Lung (tissue), 11 donors: ENCODE measurements at regions not wholly inside any gene's neighbourhood (a gene's known extent, or its start where the extent isn't known, plus 50 kb on each side); places are given as distances from the start of the nearest gene placed in this dataset.

Source experiments
- ATAC-seq: fragments of 200-7000 bp; cut with Tn5 transposase; one replicate; pipeline ENCODE4 v1.9.1; 2020; ENCODE audit warnings: moderate number of reproducible peaks; ENCODE audit not compliant: insufficient read depth, low FRiP score
- DNase-seq, 3 donors: peaks; one replicate each; pipeline ENCODE4 v3.0.0-alpha.2; 2013 to 2017
- H3K27ac ChIP-seq, 2 donors: one replicate each; pipeline ENCODE4 v1.5.1; 2013; ENCODE audit warnings: mild to moderate bottlenecking in 2 of 2, moderate library complexity in 2 of 2, control low read depth in 1 of 2, inconsistent platforms in 1 of 2, low read depth in 1 of 2, low read length in 1 of 2
- H3K27me3 ChIP-seq, 3 donors: one replicate each; pipeline ENCODE4 v1.5.1; 2013; ENCODE audit warnings: low read length in 2 of 3; ENCODE audit not compliant: control insufficient read depth in 3 of 3, insufficient read depth in 3 of 3
- H3K36me3 ChIP-seq, 4 donors: one replicate each; pipeline ENCODE4 v1.5.1; 2013; ENCODE audit warnings: low read length in 4 of 4, mild to moderate bottlenecking in 1 of 4, moderate library complexity in 1 of 4; ENCODE audit not compliant: control insufficient read depth in 4 of 4, insufficient read depth in 4 of 4
- H3K4me1 ChIP-seq, 5 donors: one replicate each; pipeline ENCODE4 v1.5.1; 2013; ENCODE audit warnings: low read length in 5 of 5, mild to moderate bottlenecking in 2 of 5, moderate library complexity in 1 of 5; ENCODE audit not compliant: control insufficient read depth in 5 of 5, insufficient read depth in 5 of 5
- H3K4me3 ChIP-seq: one replicate; pipeline ENCODE4 v1.5.1; 2013; ENCODE audit warnings: mild to moderate bottlenecking, control low read depth, moderate library complexity
- H3K9ac ChIP-seq, 2 donors: one replicate each; pipeline ENCODE4 v1.5.1; 2013; ENCODE audit warnings: low read length in 2 of 2, control low read depth in 1 of 2; ENCODE audit not compliant: insufficient read depth in 1 of 2
- H3K9me3 ChIP-seq, 4 donors: one replicate each; pipeline ENCODE4 v1.5.1; 2013; ENCODE audit warnings: low read length in 3 of 4, mild to moderate bottlenecking in 1 of 4, moderate library complexity in 1 of 4; ENCODE audit not compliant: control insufficient read depth in 4 of 4, insufficient read depth in 3 of 4
- WGBS, 2 donors: extraction: QIAGEN DNeasy Blood & Tissue Kit; methylation state at CpG; one replicate each; pipeline ENCODE4 v1.1.7; 2013; 5-methylcytosine and 5-hydroxymethylcytosine counted together
- TF ChIP-seq, protein P1 (sequence below): IDR thresholded peaks from 2 replicates; pipeline ENCODE4 v1.5.1; 2012; ENCODE audit warnings: mild to moderate bottlenecking; ENCODE audit errors: control extremely low read depth, extremely low read depth
- donor health status: control.
- donor health status: control.
- donor health status: Bipolar disorder and iron deficiency.
- donor health status: healthy.
- donor health status: DM: yes; HTN: yes; CAD: no.

- WGBS, 2 donors = 75 to 86% methylated on average over 3 of the region's 3 CpGs
- TF ChIP-seq, protein P1, sequence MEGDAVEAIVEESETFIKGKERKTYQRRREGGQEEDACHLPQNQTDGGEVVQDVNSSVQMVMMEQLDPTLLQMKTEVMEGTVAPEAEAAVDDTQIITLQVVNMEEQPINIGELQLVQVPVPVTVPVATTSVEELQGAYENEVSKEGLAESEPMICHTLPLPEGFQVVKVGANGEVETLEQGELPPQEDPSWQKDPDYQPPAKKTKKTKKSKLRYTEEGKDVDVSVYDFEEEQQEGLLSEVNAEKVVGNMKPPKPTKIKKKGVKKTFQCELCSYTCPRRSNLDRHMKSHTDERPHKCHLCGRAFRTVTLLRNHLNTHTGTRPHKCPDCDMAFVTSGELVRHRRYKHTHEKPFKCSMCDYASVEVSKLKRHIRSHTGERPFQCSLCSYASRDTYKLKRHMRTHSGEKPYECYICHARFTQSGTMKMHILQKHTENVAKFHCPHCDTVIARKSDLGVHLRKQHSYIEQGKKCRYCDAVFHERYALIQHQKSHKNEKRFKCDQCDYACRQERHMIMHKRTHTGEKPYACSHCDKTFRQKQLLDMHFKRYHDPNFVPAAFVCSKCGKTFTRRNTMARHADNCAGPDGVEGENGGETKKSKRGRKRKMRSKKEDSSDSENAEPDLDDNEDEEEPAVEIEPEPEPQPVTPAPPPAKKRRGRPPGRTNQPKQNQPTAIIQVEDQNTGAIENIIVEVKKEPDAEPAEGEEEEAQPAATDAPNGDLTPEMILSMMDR = no peak
- Histone ChIP-seq H3K27me3 (no peaks in the 10 kb centered on the region), H3K36me3 (no peaks in the 10 kb centered on the region), H3K4me3 (no peak overlapping the region), H3K4me1 (no peaks in the 10 kb centered on the region), H3K9ac (no peak overlapping the region), H3K9me3 (no peaks in the 10 kb centered on the region), H3K27ac (no peak overlapping the region)
- DNase-seq = no peak
- ATAC-seq = no peak
These were observed 62.2 kb upstream of the INSM2 start for GRCh38 chr14:35471803-35472202.

DNA sequence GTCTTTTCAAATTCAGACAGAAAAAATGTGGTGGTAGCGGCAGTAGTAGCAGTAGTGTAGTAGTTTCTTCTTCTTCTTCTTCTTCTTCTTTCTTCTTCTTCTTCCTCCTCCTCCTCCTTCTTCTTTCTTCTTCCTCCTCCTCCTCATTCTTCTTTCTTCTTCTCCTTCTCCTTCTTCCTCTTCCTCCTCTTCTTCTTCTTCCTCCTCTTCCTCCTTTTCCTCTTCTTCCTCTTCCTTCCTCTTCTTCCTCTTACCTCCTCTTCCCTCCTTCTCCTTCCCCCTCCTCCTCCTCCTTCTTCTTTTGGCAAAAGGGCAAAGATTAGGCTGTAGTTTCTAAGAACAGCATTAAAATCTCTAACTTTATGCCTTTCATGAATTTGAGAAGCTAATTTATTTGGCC, 59.6 kb upstream of the INSM2 start:
- no peak for DNase-seq
- Histone ChIP-seq H3K9ac (no peak overlapping the region), H3K4me1 (no peaks in the 10 kb centered on the region), H3K9me3 (no peaks in the 10 kb centered on the region), H3K27me3 (no peaks in the 10 kb centered on the region), H3K36me3 (no peaks in the 10 kb centered on the region), H3K4me3 (no peak overlapping the region), H3K27ac (no peak overlapping the region)
- no peak for ATAC-seq
- WGBS, 2 donors = 92 to 94% methylated on average over 1 of the region's 1 CpG
- TF ChIP-seq, protein P1 = no peak

DNA sequence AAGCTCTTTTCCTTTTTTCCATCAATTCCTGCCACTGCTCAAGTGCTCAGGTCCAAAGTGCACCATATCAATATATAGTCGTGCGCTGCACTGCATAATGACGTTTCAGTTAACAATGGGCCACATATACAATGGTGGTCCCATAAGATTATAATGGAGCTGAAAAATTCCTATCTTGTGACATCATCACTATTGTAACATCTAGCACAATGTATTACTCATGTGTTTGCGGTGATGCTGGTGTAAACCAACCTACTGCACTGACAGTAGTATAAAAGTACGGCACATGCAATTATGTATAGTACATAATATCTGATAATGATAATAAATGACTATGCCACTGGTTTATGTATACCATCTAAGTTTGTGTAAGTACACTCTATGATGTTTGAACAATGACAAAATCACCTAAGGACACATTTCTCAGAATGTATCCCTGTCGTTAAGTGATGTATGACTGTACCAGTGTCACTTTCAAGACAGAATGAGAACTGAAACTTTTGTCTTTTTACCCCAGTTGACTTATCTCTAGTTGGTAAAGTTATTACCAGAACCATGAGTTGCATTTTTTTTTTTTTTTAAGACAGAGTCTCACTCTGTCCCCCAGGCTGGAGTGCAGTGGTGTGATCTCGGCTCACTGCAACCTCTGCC, 53.7 kb upstream of the INSM2 start:
- no peak for DNase-seq
- H3K27me3 ChIP-seq = peaks cover 0 to 3% (median 0%) of the 10 kb centered on the region in 3 donors
- WGBS, 2 donors = 79 to 82% methylated on average over 7 of the region's 7 CpGs
- H3K4me3 ChIP-seq = no peak overlapping the region
- no peak overlapping the region for H3K9ac ChIP-seq
- TF ChIP-seq, protein P1 = no peak
- H3K27ac ChIP-seq = no peak overlapping the region
- peaks cover 0 to 1% (median 0%) of the 10 kb centered on the region in 5 donors for H3K4me1 ChIP-seq
- ATAC-seq = no peak
- no peaks in the 10 kb centered on the region for H3K9me3 ChIP-seq
- H3K36me3 ChIP-seq = no peaks in the 10 kb centered on the region
